ENCODE measurements at regions not wholly inside any gene's neighbourhood (a gene's known extent, or its start where the extent isn't known, plus 50 kb on each side); places are given as distances from the start of the nearest gene placed in this dataset.

DNA sequence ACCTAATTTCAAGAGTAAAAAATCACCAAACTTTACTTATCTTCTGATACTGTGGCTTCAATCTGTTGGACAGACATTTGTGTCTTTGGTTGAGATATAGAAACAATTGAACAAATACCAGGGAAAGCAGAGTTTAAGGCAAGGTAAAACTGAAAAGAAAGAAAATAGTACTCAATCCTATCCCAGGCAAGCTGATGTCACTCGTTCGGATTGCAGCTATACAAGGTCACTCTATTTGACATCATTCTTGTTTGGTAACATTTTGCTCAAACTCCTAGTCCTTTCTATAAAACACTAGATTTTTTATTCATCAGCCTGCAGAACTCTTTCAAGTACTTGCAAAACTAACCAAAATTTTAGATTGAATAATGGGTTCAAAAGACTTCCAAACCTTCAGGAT is 91.9 kb upstream of the ANKRD55 start:
- Mint-ChIP-seq H3K27me3 (ENCODE audit: insufficient read depth, unreplicated experiment) (no peaks in the 10 kb centered on the region), H3K4me3 (ENCODE audit: unreplicated experiment) (no peak overlapping the region), H3K4me1 (ENCODE audit: insufficient read depth, unreplicated experiment) (peaks cover 28% of the 10 kb centered on the region), H3K27ac (ENCODE audit: low read depth, unreplicated experiment) (no peak overlapping the region), H3K36me3 (ENCODE audit: insufficient read depth, unreplicated experiment) (no peaks in the 10 kb centered on the region), H3K9me3 (ENCODE audit: unreplicated experiment) (no peaks in the 10 kb centered on the region)
- no peak for DNase-seq (ENCODE audit: unreplicated experiment)
- CTCF ChIA-PET: interaction anchor here (0.9 kb wide), 1 partner anchor 9 kb away, joined by 4 read pairs; no protein-coding TSS in a partner anchor
- TF ChIP-seq, protein P1, sequence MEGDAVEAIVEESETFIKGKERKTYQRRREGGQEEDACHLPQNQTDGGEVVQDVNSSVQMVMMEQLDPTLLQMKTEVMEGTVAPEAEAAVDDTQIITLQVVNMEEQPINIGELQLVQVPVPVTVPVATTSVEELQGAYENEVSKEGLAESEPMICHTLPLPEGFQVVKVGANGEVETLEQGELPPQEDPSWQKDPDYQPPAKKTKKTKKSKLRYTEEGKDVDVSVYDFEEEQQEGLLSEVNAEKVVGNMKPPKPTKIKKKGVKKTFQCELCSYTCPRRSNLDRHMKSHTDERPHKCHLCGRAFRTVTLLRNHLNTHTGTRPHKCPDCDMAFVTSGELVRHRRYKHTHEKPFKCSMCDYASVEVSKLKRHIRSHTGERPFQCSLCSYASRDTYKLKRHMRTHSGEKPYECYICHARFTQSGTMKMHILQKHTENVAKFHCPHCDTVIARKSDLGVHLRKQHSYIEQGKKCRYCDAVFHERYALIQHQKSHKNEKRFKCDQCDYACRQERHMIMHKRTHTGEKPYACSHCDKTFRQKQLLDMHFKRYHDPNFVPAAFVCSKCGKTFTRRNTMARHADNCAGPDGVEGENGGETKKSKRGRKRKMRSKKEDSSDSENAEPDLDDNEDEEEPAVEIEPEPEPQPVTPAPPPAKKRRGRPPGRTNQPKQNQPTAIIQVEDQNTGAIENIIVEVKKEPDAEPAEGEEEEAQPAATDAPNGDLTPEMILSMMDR (IDR thresholded peaks at IDR 0.05; ENCODE audit: unreplicated experiment): no peak
- POLR2A ChIA-PET: no interaction called here
- BruUV-seq (replicated peaks): no TSS peak
- intact Hi-C loops (cut with micrococcal nuclease): no loop called here

DNA sequence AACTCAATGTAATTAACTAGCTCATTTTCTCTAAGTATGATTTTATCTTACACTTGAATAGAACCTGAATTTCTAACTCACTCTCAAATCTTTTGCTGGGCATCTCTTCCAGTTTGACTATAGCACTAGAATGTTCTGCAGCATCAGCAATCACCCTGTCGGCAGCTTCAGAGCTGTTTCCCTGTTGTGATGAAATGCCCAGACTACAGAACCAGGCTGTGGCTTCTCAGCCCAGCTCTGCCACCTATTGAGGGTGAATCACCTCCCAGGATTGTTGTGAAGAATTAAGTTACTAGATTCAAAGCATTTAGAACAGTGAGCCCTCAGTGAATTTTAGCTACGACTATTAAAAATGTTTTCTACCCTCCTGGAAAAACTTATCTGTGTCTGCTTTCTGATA is 90.4 kb upstream of the ANKRD55 start:
- ChIA-PET POLR2A (interaction anchor here (0.5 to 1.1 kb wide), 4 partner anchors 27 to 492 kb away, joined by 3 to 4 read pairs (median 4); no protein-coding TSS in a partner anchor), CTCF (interaction anchor here (0.6 to 1.3 kb wide), 14 partner anchors 9 to 517 kb away, joined by 3 to 14 read pairs (median 4); no protein-coding TSS in a partner anchor)
- Mint-ChIP-seq H3K9me3 (ENCODE audit: unreplicated experiment) (no peaks in the 10 kb centered on the region), H3K4me1 (ENCODE audit: insufficient read depth, unreplicated experiment) (peaks cover 25% of the 10 kb centered on the region), H3K4me3 (ENCODE audit: unreplicated experiment) (no peak overlapping the region), H3K36me3 (ENCODE audit: insufficient read depth, unreplicated experiment) (no peaks in the 10 kb centered on the region), H3K27me3 (ENCODE audit: insufficient read depth, unreplicated experiment) (no peaks in the 10 kb centered on the region), H3K27ac (ENCODE audit: low read depth, unreplicated experiment) (no peak overlapping the region)
- no TSS peak for BruUV-seq (replicated peaks)
- DNase-seq (ENCODE audit: unreplicated experiment): peak; percentile 81
- intact Hi-C loops (cut with micrococcal nuclease): no loop called here
- TF ChIP-seq, protein P1 (IDR thresholded peaks at IDR 0.05; ENCODE audit: unreplicated experiment): no peak

DNA sequence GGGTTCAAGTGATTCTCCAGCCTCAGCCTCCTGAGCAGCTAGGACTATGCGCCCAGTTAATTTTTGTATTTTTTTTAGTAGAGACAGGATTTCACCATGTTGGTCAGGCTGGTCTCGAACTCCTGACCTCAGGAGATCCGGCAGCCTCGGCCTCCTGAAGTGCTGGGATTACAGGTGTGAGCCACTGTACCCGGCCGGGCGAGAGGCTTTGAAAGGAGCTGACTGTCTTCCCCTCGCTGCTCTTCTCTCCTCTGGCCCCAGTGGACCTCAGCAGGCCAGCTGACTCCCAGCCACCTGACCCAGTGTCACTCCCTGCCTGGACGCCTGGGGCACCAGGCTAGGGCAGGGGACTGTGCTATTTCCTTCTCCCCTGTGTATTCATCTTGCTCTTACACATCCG is 89.5 kb upstream of the ANKRD55 start:
- H3K27me3 Mint-ChIP-seq (ENCODE audit: insufficient read depth, unreplicated experiment): no peaks in the 10 kb centered on the region
- ChIA-PET CTCF (interaction anchor here (1.1 kb wide), 1 partner anchor 24 kb away, joined by 5 read pairs; no protein-coding TSS in a partner anchor), POLR2A (no interaction called here)
- peaks cover 20% of the 10 kb centered on the region for H3K4me1 Mint-ChIP-seq (ENCODE audit: insufficient read depth, unreplicated experiment)
- TF ChIP-seq, protein P1 (IDR thresholded peaks at IDR 0.05; ENCODE audit: unreplicated experiment): no peak
- no TSS peak for BruUV-seq (replicated peaks)
- no peak for DNase-seq (ENCODE audit: unreplicated experiment)
- H3K9me3 Mint-ChIP-seq (ENCODE audit: unreplicated experiment): no peaks in the 10 kb centered on the region
- no peak overlapping the region for H3K27ac Mint-ChIP-seq (ENCODE audit: low read depth, unreplicated experiment)
- H3K36me3 Mint-ChIP-seq (ENCODE audit: insufficient read depth, unreplicated experiment): no peaks in the 10 kb centered on the region
- intact Hi-C loops (cut with micrococcal nuclease): no loop called here
- H3K4me3 Mint-ChIP-seq (ENCODE audit: unreplicated experiment): no peak overlapping the region

DNA sequence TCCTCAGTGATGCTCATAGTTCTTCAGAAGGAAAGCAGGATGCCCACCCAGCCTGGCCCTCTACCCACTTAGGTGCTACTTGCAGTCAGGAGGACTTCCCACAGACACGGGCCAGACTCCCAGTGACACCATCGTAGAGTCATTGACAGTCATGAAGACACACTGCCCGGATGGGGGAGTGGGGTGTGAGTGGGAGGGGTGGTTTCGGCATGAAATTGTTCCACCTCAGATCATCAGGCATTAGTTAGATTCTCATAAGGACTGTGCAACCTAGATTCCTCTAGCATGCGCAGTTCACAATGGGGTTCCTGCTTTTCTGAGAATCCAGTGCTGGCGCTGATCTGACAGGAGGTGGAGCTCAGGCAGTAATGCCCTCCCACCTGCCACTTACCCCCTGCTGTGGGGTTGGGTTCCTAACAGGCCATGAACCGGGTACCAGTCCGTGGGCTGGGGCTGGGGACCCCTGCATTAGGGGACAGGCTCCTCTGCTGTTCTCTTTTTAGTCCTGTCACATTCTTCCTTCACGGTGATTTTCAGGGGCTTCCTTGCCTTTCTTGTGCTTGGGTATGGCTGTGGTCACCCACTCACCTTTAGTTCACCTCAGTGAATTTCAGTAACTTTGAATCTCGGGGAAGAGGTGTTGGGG is 88.2 kb upstream of the ANKRD55 start:
- Mint-ChIP-seq H3K36me3 (ENCODE audit: insufficient read depth, unreplicated experiment) (no peaks in the 10 kb centered on the region), H3K27ac (ENCODE audit: low read depth, unreplicated experiment) (no peak overlapping the region), H3K9me3 (ENCODE audit: unreplicated experiment) (no peaks in the 10 kb centered on the region), H3K4me3 (ENCODE audit: unreplicated experiment) (no peak overlapping the region), H3K4me1 (ENCODE audit: insufficient read depth, unreplicated experiment) (peaks cover 20% of the 10 kb centered on the region), H3K27me3 (ENCODE audit: insufficient read depth, unreplicated experiment) (no peaks in the 10 kb centered on the region)
- BruUV-seq (replicated peaks): no TSS peak
- no peak for DNase-seq (ENCODE audit: unreplicated experiment)
- intact Hi-C loops (cut with micrococcal nuclease): no loop called here
- TF ChIP-seq, protein P1 (IDR thresholded peaks at IDR 0.05; ENCODE audit: unreplicated experiment): no peak
- ChIA-PET CTCF (interaction anchor here (0.6 to 1.0 kb wide), 2 partner anchors 48 to 517 kb away, joined by 3 to 6 read pairs; no protein-coding TSS in a partner anchor), POLR2A (interaction anchor here (0.7 to 0.8 kb wide), 2 partner anchors 9 to 152 kb away, joined by 4 to 6 read pairs; no protein-coding TSS in a partner anchor)

All from MCF 10A (cell line).